NCI-H2107 treated with DMSO at 0.1 percent for 48 hours (cell line): ENCODE measurements at regions not wholly inside any gene's neighbourhood (a gene's known extent, or its start where the extent isn't known, plus 50 kb on each side); places are given as distances from the start of the nearest gene placed in this dataset.

Experiments
- DNase-seq: peaks from one replicate; lab custom pipeline; 2025; ENCODE audit not compliant: unreplicated experiment; lab: John Stamatoyannopoulos, UW

DNA sequence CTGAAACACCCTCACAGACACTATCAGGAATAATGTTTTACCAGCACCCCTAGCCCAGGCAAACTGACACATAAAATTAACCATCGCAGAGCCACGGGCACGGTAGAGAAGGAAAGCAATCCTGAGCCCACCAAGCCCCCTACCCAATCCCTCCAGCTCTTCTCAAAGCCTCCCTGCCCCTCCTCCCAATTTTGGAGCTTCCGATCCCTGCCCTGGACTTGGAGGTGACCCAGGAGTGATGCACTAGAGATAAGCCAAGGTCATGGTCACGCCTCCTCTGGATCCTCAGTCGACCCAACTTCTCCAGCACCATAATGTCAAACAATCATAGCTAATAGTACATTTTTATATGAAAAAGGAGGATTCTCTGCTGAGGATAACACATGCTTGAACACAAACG, 188.7 kb upstream of the NSMCE3 start:
- no peak for DNase-seq

DNA sequence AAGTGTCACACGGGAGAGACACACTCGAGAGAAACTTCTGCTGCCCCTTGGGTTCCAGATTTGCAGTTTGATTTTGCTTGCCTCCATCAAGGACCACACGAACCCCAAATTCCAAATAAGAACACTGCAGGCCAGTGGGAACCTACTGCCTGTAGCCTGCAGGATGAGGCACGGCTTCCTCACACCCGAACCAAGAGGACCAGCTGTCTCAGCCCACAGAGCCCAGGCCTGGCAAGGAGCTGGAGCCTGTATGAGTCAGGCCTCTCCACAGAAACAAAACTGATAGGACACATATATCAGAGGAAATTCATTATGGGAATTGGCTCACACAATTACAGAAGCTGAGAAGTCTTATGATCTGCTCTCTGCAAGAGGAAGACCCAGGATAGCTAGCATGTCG, 188.1 kb upstream of the NSMCE3 start:
- no peak for DNase-seq

DNA sequence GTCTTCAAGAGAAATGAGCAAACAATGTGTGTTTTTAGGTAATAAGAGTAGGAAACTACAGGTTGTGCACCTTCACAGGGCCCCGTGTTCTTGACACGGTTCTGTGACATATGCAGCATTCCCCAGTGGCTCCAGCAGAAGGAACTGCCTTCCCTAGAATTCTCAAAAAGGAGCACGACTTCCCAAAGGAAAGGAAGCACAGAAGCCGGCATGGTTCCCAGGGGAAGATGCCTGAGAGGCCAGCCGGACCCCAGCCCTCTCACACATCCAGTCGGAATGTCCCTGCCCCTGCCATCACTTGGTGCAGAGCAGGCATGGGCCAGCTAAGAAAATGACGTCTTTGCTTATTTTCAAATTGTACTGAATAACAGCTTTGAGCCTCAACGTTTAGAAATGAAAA, 187.3 kb upstream of the NSMCE3 start:
- no peak for DNase-seq

DNA sequence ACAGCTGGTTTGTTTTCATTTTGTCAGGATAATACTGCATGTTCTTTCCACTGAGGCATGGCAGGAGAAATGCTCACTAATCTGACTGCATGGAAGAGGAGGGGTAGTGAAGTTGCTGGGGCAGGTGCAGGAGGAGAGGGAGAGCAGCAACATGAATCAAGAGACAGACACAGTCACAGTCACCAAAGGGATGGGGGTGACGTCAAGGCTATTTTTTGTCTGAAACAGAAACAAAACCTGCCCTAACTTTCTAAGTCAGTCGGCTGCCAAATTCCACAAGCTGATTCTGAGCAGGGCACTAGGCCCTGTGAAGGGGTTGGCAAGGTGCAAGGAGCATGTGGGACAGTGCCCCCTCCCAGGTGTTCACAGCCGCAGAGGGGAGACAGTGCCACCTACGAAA, 186.6 kb upstream of the NSMCE3 start:
- DNase-seq: no peak

DNA sequence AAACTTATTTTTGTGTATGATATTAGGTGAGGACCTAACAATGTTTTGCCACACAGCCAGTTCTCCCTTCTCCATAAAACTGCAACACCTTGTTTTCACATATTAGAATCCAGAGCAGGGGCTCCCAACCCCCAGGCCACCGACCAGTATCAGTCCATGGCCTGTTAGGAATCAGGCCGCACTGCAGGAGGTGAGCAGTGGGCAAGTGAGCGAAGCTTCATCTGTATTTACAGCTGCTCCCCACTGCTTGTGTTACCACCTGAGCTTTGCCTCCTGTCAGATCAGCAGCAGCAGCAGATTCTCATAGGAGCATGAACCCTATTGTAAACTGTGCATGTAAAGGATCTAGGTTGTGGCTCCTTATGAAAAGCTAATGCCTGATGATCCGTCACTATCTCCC, 185.9 kb upstream of the NSMCE3 start:
- DNase-seq: no peak

DNA sequence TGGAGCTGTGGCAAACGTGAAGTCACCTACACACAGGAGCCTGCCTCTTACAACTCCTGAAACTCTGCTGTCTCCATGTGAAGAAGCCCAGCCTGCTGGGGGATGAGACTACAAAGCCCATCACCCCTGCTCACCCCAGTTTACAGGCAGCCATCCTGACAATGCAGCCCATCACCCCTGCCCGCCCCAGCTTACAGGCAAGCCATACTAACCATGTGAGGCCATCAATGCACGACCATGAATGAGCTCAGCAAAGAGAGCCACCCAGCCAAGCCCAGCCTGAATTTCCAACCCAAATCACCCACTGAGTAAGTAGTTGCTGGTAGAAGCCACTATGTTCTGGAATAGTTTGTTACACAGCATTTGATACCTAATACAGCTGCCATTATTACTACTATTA, 185.4 kb upstream of the NSMCE3 start:
- no peak for DNase-seq

DNA sequence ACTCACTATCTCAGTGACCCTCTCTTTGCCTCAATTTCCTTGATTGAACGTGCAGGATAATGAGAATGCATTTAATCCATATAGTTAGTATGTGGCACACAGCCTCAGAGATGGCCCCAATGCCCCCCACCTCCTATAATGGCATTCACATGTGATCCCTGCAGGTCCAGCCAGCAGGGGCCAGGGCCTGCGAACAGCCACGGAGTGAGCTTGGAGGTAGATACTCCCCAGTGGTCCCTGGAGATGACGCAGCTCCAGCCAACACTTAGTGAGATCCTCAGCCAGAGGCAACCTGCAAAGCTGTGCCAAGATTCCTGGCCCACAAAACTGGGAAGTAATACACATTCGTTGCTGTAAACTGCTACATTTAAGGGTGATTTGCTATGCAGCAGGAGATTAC, 184.9 kb upstream of the NSMCE3 start:
- DNase-seq: no peak

DNA sequence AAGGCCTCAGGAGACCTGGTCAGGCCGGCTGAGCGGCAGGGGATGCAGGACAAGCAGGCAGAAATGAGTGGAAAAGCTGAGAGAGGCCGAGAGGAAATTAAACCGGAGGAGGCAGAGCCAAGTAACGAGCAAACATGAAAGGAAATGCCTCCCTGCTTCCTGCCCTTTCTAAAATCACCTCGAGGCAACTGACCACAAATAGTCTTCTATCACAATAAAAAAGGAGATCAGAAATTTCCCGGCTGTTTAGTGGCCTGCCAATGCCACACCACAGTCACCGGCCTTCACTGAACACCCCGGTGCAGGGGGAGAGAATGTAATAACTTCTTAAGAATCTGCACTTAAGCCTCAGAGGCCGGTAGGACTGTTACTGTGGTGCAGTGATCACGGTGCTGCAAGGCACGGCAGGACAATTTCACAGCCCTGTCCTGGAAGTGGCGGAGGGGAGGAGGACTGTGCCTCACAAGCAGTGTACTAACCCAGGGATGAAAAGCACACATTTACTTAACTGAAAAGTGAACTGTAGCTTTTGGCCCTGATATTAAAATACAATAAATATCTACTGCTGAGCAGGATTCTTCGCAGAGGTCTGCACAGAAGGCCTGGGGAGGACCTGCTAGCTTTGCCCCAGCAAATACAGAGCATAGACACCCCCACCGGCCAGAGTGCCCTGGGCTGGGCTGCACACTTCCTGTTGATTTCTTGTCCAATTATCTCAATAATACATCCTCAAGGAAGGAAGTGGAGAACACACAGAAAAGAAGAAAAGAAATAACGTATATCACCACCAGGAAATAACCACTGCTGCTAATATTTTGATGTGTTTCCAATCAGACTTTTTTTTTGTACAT, 183.5 kb upstream of the NSMCE3 start:
- no peak for DNase-seq

DNA sequence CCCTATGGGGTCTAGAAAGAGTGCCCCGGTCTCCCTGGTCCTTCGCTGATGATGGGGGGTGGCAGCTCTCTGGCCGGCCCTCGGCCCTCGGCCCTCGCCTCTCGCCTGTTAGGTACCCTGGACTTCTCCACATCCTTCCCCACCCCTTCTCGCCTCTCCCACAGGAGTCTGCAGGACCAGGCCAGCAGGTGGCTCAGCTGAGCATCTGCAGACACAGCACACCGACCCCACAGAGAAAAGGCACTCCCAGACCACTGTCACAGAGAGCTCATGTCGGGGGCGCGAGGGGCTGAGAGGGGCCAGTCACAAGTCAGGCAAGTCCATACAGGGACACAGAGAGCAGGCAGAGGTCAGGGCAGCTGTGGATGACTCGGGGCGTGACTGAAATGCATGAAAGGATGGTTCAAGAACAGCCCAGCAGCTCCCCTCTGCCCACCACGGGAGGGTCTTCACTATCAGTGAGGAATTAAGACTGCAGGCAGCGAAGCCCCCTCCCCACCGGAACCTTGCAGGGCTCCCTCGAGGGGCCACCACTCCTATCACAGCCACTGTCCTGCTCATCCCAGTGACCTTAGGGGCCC, 181.7 kb upstream of the NSMCE3 start:
- DNase-seq: no peak

DNA sequence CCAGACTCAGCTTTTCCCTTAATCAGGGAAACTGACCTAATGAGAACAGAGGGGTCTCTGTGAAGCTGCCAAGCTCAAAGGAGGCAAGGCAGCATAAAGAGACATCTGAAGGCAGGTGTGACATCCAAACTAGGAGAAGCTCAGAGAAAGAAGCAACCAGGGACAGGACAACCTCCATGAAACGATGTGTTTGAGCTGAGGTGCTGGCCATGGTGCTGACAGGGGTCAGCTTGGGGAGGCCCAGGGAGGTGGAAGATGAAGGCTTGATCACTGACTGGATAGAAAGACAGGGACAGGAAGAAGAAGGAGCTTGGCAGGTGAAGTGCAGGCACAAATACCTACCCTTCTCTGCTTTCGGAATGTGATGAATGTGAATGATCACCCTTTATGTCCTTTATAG, 179.5 kb upstream of the NSMCE3 start:
- DNase-seq: no peak

DNA sequence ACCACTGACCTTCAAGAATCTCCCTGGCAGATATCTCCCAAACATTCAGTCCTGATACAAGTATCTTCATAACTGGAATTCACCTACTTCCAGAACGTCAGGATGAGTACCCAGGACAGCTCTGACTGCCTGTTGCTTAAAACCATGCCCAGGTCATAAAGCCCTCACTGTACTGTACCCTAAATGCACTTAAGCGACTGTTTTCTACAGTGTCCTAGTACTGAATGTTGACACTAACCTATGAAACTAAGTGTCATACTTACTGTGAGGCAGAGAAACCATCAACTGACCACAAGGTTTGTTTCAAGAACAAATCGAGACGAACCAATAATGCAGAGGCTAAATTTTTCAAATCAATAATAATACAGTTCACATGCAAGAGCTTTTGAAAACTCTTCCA, 178.7 kb upstream of the NSMCE3 start:
- no peak for DNase-seq

DNA sequence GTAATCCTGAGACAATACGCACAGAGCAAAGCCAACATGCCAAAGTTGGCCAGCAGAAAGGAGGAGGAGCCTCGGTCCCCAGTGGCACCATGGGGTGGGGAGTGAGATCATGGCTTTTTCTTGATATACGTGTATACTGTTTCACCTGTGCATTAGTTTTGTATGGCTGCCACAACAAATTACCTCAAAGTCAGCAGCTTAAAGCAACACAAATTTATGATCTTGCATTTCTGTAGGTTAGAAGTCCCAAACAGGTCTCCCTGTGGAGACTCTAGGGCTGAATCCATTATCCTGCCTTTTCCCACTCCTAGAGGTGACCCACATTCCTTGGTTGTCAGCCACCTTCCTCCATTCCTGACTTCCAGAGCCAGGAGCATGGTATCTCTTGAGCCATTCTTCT, 176.9 kb upstream of the NSMCE3 start:
- no peak for DNase-seq

DNA sequence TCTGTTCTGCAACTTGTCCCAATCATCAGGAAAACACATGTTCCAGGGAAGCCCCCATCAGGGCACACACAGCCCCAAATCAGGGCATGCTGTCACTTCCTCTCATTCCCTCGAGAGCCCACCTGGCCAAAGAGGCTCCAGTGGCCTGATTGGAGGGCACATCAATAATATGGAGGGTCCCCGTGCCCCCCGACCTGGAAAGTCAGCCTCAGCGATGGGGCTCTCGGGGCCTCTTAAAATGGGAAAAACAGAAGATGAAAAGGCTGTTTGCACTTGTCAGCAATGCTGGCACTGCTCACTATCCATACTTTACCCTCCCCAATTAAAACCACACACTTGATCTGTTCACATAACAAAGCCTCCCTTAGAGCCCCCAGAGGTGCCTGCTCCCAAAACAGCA, 172.9 kb upstream of the NSMCE3 start:
- no peak for DNase-seq

DNA sequence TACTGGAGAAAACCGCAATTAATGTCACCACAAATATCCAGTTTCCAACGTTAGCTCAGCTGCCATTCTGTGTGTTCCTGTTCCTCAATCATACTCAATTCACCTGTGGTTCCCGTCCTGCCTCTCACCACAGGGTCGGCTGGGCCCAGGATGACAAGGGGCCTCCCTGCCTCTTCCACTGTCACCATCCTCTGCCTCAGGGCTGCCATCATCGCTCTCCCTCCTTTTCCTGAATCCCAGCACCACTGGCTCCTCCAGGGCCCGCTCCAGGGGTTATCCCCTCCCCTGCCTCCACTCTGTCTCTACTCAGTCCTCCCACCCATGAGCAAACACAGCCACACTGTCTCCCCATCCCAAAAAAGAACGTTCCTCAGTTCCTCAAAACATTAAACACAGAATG, 170.9 kb upstream of the NSMCE3 start:
- DNase-seq: no peak

DNA sequence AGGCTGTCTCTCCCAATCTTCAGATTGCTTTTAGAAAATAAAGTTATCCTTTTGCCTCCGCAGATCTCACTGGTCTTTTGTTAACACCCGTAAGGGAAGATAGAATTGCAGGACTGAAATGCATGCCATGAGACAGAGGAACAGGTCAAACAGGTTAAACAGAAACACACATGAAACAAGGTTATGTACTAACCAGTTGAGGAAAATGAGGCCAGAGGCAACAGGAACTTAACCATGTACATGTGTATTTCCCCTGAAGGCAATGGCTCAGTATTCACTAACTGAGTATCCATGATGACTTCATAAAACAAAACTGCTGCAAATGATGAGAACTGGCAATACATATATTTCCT, 169.1 kb upstream of the NSMCE3 start:
- DNase-seq: no peak

DNA sequence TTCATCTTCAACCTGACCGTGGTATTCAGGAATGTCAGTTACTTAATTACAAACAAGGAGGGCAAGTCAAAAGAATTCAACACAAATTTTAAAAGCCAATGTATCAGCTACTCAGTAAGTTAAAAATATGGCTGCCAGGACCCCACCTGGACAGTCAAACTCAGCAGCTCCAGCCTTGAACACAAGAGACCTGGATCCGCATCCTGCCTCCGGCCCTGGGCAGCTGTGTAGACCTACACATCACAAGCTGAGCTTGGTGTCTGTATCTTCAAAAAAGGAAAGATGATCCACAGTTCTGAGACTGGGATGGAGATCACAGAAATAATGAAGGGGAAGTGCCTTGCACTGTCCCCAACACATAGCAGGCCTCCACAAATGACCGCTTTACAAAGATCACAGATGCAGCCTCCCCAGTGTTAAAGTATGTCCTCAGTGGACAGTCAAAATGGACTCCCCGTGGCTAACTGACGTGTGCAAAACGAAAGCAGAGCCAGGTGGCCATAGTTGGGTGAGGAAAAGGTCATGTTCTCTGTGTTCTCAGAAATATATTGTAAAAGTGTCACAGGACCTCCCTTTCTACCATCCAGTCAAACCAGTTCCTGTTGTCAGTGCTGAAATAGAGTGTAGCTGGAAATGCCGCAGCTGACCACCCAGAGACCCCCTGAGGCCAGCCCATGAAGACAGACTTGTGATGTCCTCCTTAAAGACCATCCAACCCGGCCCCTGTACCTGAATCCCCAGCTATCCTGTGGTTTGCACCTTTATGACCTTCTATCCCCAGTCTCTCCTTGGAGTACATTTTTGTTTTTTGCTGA, 168.5 kb upstream of the NSMCE3 start:
- DNase-seq: no peak

DNA sequence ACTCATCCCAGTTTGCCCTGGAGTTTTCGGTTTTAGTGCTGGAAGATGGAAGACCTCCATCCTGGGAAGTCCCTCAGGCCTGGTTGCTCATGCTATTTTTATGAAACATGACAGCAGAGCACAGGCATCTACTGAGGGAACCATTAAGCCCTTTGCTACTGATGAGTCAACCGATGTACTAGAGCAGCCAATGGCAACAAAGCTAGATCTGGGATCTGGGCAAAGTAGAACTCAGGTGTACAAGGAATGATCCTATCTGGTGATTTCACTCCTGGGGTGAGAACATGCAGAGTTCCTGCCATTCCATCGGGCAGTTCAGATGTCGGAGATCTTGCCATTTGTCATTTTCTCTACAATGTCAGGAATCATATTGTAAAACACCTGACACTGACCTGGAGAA, 166.2 kb upstream of the NSMCE3 start:
- DNase-seq: no peak

DNA sequence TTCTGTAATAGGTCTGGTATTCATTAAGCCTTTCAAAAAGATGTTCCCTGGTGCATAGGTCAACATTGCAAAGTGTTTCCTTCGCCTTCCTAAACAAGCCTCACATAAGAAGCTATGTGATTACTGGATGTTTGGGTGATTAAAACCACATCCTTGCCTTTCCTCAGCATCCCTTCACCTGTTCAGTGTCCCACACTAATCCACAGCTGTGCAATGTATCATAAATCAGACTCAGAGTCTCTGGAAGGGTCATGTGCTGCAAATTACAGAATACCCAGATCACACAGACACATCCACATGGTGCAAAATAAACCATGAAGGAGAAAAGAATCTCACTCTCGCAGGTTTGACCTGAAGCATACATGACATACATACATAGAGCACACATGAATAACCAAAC, 164.7 kb upstream of the NSMCE3 start:
- no peak for DNase-seq

DNA sequence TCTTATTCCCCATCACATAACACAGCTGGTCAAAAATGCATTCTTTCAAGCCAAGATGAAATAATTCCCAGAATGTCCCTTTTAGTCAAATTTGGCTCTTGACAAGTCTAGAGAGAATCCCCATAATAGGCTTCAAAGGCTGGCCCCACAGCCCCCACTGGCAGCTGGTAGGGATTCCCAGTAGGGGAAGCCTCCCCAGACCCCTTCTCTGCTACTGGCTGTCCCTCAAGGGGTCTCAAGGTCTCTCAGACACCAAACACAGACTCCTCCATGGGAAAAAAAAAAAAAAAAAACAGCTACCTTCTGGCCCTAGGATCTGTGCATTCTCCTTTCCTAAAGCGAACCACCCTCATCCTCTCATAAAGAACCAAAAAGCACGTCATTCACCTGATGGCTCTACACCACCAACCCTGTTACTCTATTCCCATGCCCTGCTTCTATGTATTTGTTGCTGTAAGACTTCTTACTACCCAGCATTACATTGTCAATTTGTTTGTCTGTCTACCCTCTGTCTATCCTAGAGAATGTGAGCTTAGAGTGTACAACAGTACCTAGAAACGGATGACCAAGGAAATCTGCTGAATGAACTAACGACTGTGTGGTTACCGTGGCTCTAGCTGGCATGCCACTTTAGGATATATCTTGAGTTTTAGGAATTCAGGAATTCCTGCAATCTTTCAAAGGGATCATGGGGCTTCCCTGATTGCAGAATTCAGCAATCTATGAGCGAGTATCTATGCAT, 164.1 kb upstream of the NSMCE3 start:
- no peak for DNase-seq

DNA sequence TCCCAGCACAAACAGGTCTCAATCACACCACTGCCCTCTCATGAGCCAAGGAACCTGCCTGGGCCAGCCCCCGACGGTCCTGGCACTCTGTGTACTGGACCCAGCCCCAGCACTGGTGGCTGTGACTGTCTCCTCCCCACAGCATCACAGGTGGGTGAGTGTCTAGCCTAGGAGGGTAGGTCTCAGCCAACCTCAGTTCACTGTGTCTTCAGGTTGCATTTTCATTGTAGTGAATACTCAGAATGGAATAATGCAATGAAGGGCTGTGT, 163.4 kb upstream of the NSMCE3 start:
- DNase-seq: no peak

DNA sequence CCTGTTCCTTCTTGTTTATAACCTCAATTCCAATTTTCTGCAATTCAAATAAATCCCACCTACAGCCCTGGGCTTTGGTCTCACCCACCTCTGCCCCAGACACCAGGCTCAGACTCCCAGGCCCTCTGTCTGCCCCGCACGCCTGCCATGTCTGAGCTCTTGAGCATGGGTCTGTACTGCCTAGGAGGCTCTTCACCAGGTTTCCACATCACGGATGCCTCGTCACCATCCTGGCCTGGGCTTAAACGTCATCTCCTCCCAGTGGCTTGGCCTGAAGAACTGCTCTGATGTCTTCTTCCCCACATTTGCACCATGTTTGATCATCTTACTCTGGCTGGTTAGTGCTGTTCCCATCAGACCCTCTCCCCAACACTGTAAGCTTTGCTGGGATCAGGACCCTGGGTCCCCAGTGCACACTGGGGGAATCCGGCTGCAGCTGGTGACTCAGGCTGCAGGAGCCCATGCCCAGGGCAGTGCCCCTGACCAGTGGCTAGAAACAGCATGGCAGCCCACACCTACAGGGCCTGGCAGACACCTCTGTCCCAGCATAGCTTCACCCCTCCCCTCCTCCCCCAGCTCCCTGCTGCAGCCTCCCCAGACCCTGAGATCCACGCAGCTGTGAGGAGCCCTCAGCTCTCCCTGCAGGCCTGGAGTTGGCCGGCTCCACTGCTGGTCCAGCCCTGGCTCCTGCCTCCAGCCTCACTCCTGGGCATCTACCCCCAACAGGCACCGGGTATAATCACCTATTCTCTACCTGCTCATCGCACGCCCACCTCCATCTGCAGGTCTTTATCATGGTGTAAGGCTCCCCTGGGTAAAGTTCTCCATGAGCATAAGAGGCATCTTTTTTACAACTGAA, 162.8 kb upstream of the NSMCE3 start:
- DNase-seq: no peak
